SK-N-SH (cell line): ENCODE measurements at regions not wholly inside any gene's neighbourhood (a gene's known extent, or its start where the extent isn't known, plus 50 kb on each side); places are given as distances from the start of the nearest gene placed in this dataset.

ENCODE experiments used
- CTCF ChIA-PET: fragments of 300-600, 350-600 bp; formaldehyde crosslinking; extraction: SDS; loops from one replicate; lab custom pipeline; 2021; lab: Yijun Ruan, JAX
- POLR2A ChIA-PET: fragments of 350-600 bp; sonication (Branson Sonifier 250); formaldehyde crosslinking; extraction: SDS; loops from one replicate; lab custom pipeline; 2020; ENCODE audit warnings: antibody characterized with exemption, inconsistent platforms; lab: Yijun Ruan, JAX
- DNase-seq: peaks from one replicate; pipeline ENCODE4 v3.0.0; 2012
- H2AFZ ChIP-seq: fragments of 200-600 bp; sonication (generic); 2 replicates; pipeline ENCODE4 v1.8.1; 2016; ENCODE audit warnings: antibody characterized with exemption, mild to moderate bottlenecking, low read depth
- H3F3A ChIP-seq: fragments of 200-600 bp; sonication (generic); replicated peaks from 2 replicates; pipeline ENCODE3; 2016; ENCODE audit warnings: antibody characterized with exemption, mild to moderate bottlenecking; ENCODE audit not compliant: insufficient read depth
- H3K27ac ChIP-seq, 2 experiments: fragments of 200-500 bp in 1 of 2; fragments of 200-600 bp in 1 of 2; sonication (Bioruptor generic) in 1 of 2; sonication (generic), shearing (Covaris generic) in 1 of 2; 2 replicates each; pipeline versions ENCODE4 v1.5.1 to v1.6.1; 2014 to 2016; ENCODE audit warnings: low read depth in 2 of 2, inconsistent platforms in 1 of 2, low read length in 1 of 2, mild to moderate bottlenecking in 1 of 2, mixed read lengths in 1 of 2
- H3K27me3 ChIP-seq: fragments of 200-600 bp; sonication (generic), shearing (Covaris generic); 2 replicates; pipeline ENCODE4 v1.6.1; 2016; ENCODE audit warnings: mixed run types; ENCODE audit not compliant: insufficient read depth
- H3K36me3 ChIP-seq, 2 experiments: fragments of 200-500 bp in 1 of 2; fragments of 200-600 bp in 1 of 2; sonication (Bioruptor generic) in 1 of 2; sonication (generic) in 1 of 2; replicated peaks in 1 of 2; 2 replicates each; pipeline versions ENCODE3 to v1.5.1; 2014 to 2016; ENCODE audit warnings: low read length in 1 of 2, mild to moderate bottlenecking in 1 of 2; ENCODE audit not compliant: insufficient read depth in 2 of 2, control insufficient read depth in 1 of 2
- H3K4me1 ChIP-seq, 2 experiments: fragments of 200-500 bp in 1 of 2; fragments of 200-600 bp in 1 of 2; sonication (Bioruptor generic) in 1 of 2; sonication (generic), shearing (Covaris generic) in 1 of 2; 2 replicates each; pipeline versions ENCODE4 v1.5.1 to v1.6.1; 2014 to 2016; ENCODE audit warnings: low read depth in 1 of 2, low read length in 1 of 2, mixed run types in 1 of 2; ENCODE audit not compliant: insufficient read depth in 2 of 2, control insufficient read depth in 1 of 2
- H3K4me2 ChIP-seq: fragments of 200-600 bp; sonication (generic), shearing (Covaris generic); 2 replicates; pipeline ENCODE4 v1.6.1; 2017; ENCODE audit warnings: mixed run types
- H3K4me3 ChIP-seq, 2 experiments: fragments of 200-500 bp in 1 of 2; fragments of 200-600 bp in 1 of 2; sonication (Bioruptor generic) in 1 of 2; sonication (generic), shearing (Covaris generic) in 1 of 2; 2 replicates each; pipeline versions ENCODE4 v1.5.1 to v1.8.1; 2014 to 2016; ENCODE audit warnings: low read depth in 2 of 2, inconsistent platforms in 1 of 2, low read length in 1 of 2, mild to moderate bottlenecking in 1 of 2, mixed read lengths in 1 of 2, moderate library complexity in 1 of 2
- H3K79me2 ChIP-seq: fragments of 200-600 bp; sonication (generic); 2 replicates; pipeline ENCODE4 v1.8.1; 2017; ENCODE audit warnings: mild to moderate bottlenecking; ENCODE audit not compliant: insufficient read depth
- H3K9ac ChIP-seq: fragments of 200-600 bp; sonication (generic); 2 replicates; pipeline ENCODE4 v1.6.1; 2017; ENCODE audit warnings: mixed run types
- H3K9me2 ChIP-seq: fragments of 200-600 bp; sonication (generic); 2 replicates; pipeline ENCODE4 v1.6.1; 2017; ENCODE audit warnings: mixed run types
- H3K9me3 ChIP-seq: fragments of 200-600 bp; sonication (generic); 2 replicates; pipeline ENCODE4 v1.6.1; 2017; ENCODE audit warnings: mixed run types, mild to moderate bottlenecking, moderate library complexity
- H4K20me1 ChIP-seq: fragments of 200-600 bp; sonication (generic); 2 replicates; pipeline ENCODE4 v1.6.1; 2017; ENCODE audit warnings: mild to moderate bottlenecking, mixed run types; ENCODE audit not compliant: insufficient read depth
- CHD2 ChIP-seq: fragments of 150-350 bp; IDR thresholded peaks from 2 replicates; pipeline ENCODE4 v1.6.1; 2018; ENCODE audit warnings: low read length; ENCODE audit not compliant: partially characterized antibody
- ELF1 ChIP-seq: IDR thresholded peaks from 2 replicates; pipeline ENCODE4 v1.4.0; 2012
- FOSL2 ChIP-seq: IDR thresholded peaks from 2 replicates; pipeline ENCODE4 v1.4.0; 2012; ENCODE audit warnings: low read depth, mild to moderate bottlenecking, moderate library complexity, borderline replicate concordance
- MAX ChIP-seq: IDR thresholded peaks from 2 replicates; pipeline ENCODE4 v1.4.0; 2012; ENCODE audit warnings: low read depth
- MEF2A ChIP-seq: IDR thresholded peaks from 2 replicates; pipeline ENCODE4 v1.4.0; 2012; ENCODE audit warnings: low read depth, borderline replicate concordance
- NFIC ChIP-seq: IDR thresholded peaks from 2 replicates; pipeline ENCODE4 v1.4.0; 2012; ENCODE audit warnings: borderline replicate concordance
- NRF1 ChIP-seq: IDR thresholded peaks from 2 replicates; pipeline ENCODE4 v1.6.1; 2012; ENCODE audit warnings: low read depth, mild to moderate bottlenecking, low read length
- PBX3 ChIP-seq: IDR thresholded peaks from 2 replicates; pipeline ENCODE4; 2012
- POLR2AphosphoS5 ChIP-seq: IDR thresholded peaks from 2 replicates; pipeline ENCODE4 v1.6.1; 2012; ENCODE audit warnings: low read depth, low read length
- RAD21 ChIP-seq: IDR thresholded peaks from 2 replicates; pipeline ENCODE4 v1.6.1; 2012; ENCODE audit warnings: mild to moderate bottlenecking, low read length
- REST ChIP-seq: IDR thresholded peaks from 2 replicates; pipeline ENCODE4 v1.6.1; 2012; ENCODE audit warnings: mild to moderate bottlenecking, low read depth, low read length, moderate library complexity
- RXRA ChIP-seq: IDR thresholded peaks from 2 replicates; pipeline ENCODE4 v1.4.0; 2012; ENCODE audit warnings: low read depth, mild to moderate bottlenecking, borderline replicate concordance
- SIN3A ChIP-seq: IDR thresholded peaks from 2 replicates; pipeline ENCODE4 v1.6.1; 2012; ENCODE audit warnings: low read depth, mild to moderate bottlenecking, low read length, moderate library complexity, borderline replicate concordance
- TEAD4 ChIP-seq: IDR thresholded peaks from 2 replicates; pipeline ENCODE4 v1.4.0; 2012; ENCODE audit warnings: mild to moderate bottlenecking, borderline replicate concordance; ENCODE audit not compliant: insufficient read depth
- YY1 ChIP-seq: IDR thresholded peaks from 2 replicates; pipeline ENCODE4 v1.4.0; 2012; ENCODE audit warnings: low read depth, mild to moderate bottlenecking
- WGBS: methylation state at CpG from one replicate; pipeline ENCODE4 v1.1.6; 2017; ENCODE audit warnings: low lambda C conversion rate; 5-methylcytosine and 5-hydroxymethylcytosine counted together
- TF ChIP-seq, protein P1 (sequence below): fragments of 150-350 bp; IDR thresholded peaks from 2 replicates; pipeline ENCODE4 v1.6.1; 2017; ENCODE audit warnings: antibody characterized with exemption, low read length, low read depth, borderline replicate concordance
- TF ChIP-seq, protein P2 (sequence below): fragments of 200-600 bp; sonication (generic); IDR thresholded peaks from 2 replicates; pipeline ENCODE4 v1.6.1; 2017; ENCODE audit warnings: antibody characterized with exemption, mild to moderate bottlenecking, moderate library complexity
- TF ChIP-seq, protein P3 (sequence below): IDR thresholded peaks from 2 replicates; pipeline ENCODE4 v1.4.0; 2012; ENCODE audit warnings: low read depth, borderline replicate concordance

GRCh38 chrX:55981603-55982002 is 250.6 kb upstream of the KLF8 start:
- no peak for TF ChIP-seq ELF1
- no peak for TF ChIP-seq NRF1
- TF ChIP-seq SIN3A: no peak
- TF ChIP-seq, protein P1, sequence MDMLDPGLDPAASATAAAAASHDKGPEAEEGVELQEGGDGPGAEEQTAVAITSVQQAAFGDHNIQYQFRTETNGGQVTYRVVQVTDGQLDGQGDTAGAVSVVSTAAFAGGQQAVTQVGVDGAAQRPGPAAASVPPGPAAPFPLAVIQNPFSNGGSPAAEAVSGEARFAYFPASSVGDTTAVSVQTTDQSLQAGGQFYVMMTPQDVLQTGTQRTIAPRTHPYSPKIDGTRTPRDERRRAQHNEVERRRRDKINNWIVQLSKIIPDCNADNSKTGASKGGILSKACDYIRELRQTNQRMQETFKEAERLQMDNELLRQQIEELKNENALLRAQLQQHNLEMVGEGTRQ: no peak
- no peak for TF ChIP-seq YY1
- TF ChIP-seq TEAD4: no peak
- TF ChIP-seq RAD21: no peak
- TF ChIP-seq, protein P2, sequence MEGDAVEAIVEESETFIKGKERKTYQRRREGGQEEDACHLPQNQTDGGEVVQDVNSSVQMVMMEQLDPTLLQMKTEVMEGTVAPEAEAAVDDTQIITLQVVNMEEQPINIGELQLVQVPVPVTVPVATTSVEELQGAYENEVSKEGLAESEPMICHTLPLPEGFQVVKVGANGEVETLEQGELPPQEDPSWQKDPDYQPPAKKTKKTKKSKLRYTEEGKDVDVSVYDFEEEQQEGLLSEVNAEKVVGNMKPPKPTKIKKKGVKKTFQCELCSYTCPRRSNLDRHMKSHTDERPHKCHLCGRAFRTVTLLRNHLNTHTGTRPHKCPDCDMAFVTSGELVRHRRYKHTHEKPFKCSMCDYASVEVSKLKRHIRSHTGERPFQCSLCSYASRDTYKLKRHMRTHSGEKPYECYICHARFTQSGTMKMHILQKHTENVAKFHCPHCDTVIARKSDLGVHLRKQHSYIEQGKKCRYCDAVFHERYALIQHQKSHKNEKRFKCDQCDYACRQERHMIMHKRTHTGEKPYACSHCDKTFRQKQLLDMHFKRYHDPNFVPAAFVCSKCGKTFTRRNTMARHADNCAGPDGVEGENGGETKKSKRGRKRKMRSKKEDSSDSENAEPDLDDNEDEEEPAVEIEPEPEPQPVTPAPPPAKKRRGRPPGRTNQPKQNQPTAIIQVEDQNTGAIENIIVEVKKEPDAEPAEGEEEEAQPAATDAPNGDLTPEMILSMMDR: no peak
- TF ChIP-seq CHD2: no peak
- TF ChIP-seq PBX3: no peak
- no peak for TF ChIP-seq RXRA
- TF ChIP-seq, protein P3, sequence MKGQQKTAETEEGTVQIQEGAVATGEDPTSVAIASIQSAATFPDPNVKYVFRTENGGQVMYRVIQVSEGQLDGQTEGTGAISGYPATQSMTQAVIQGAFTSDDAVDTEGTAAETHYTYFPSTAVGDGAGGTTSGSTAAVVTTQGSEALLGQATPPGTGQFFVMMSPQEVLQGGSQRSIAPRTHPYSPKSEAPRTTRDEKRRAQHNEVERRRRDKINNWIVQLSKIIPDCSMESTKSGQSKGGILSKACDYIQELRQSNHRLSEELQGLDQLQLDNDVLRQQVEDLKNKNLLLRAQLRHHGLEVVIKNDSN: no peak
- no peak for TF ChIP-seq FOSL2
- TF ChIP-seq MEF2A: no peak
- TF ChIP-seq POLR2AphosphoS5: no peak
- TF ChIP-seq MAX: no peak
- TF ChIP-seq REST: no peak
- no peak for TF ChIP-seq NFIC
- no peak overlapping the region for H2AFZ ChIP-seq
- H3K9me3 ChIP-seq: no peaks in the 10 kb centered on the region
- no peak overlapping the region for H3K9ac ChIP-seq
- no peaks in the 10 kb centered on the region for H3K4me1 ChIP-seq
- H3K9me2 ChIP-seq: no peaks in the 10 kb centered on the region
- no peak overlapping the region for H3K4me2 ChIP-seq
- ChIA-PET CTCF (no interaction called here), POLR2A (no interaction called here)
- no peaks in the 10 kb centered on the region for H3K36me3 ChIP-seq
- no peaks in the 10 kb centered on the region for H3K79me2 ChIP-seq
- no peaks in the 10 kb centered on the region for H4K20me1 ChIP-seq
- no peaks in the 10 kb centered on the region for H3K27me3 ChIP-seq
- no peak overlapping the region for H3K27ac ChIP-seq
- 0% methylated on average over 1 of the region's 1 CpG for WGBS
- no peak overlapping the region for H3K4me3 ChIP-seq
- no peak for DNase-seq
- no peaks in the 10 kb centered on the region for H3F3A ChIP-seq
